A549 (cell line): ENCODE measurements at regions not wholly inside any gene's neighbourhood (a gene's known extent, or its start where the extent isn't known, plus 50 kb on each side); places are given as distances from the start of the nearest gene placed in this dataset.

Experiments used
- ATAC-seq, 2 experiments: fragments of 200-7000 bp in 1 of 2; fragments of >200 bp in 1 of 2; cut with Nextera tagmentation in 1 of 2; cut with Tn5 transposase in 1 of 2; 3 replicates each; pipeline versions ENCODE4 v1.8.0 to v1.9.1; 2018 to 2020; ENCODE audit warnings: mild to moderate bottlenecking in 1 of 2, moderate library complexity in 1 of 2
- CTCF ChIA-PET: fragments of 300-600 bp; sonication (Branson Sonifier 250); formaldehyde crosslinking; extraction: SDS; loops from one replicate; lab custom pipeline; 2021; ENCODE audit warnings: antibody characterized with exemption, inconsistent platforms; lab: Yijun Ruan, JAX
- POLR2A ChIA-PET: fragments of 350-600 bp; formaldehyde crosslinking; extraction: SDS; loops from one replicate; lab custom pipeline; 2021; ENCODE audit warnings: antibody characterized with exemption, inconsistent platforms; lab: Yijun Ruan, JAX
- DNase-seq, 2 experiments: peaks; one replicate each; pipeline versions ENCODE4 v3.0.0 to v3.0.0-alpha.2; 2011 to 2016; ENCODE audit warnings: low read depth in 1 of 2, low spot score in 1 of 2
- FAIRE-seq: peaks from 2 replicates; lab custom pipeline; 2011; peaks lifted over from hg19 to GRCh38; lab: Jason Lieb, UNC
- H3K27ac ChIP-seq, 2 experiments: fragments of >200 bp; sonication (Bioruptor Twin); formaldehyde crosslinking; 3 replicates each; pipeline ENCODE4 v1.5.1; 2016 to 2017
- H3K4me1 ChIP-seq: fragments of >200 bp; sonication (Bioruptor Twin); formaldehyde crosslinking; 3 replicates; pipeline ENCODE4 v1.6.1; 2016
- H3K4me2 ChIP-seq: fragments of >200 bp; sonication (Bioruptor Twin); formaldehyde crosslinking; 3 replicates; pipeline ENCODE4 v1.6.1; 2016
- H3K4me3 ChIP-seq: fragments of >200 bp; sonication (Bioruptor Twin); formaldehyde crosslinking; 3 replicates; pipeline ENCODE4 v1.5.1; 2016
- H3K9me3 ChIP-seq: fragments of >200 bp; sonication (Bioruptor Twin); formaldehyde crosslinking; 3 replicates; pipeline ENCODE4 v1.6.1; 2016
- BCL3 ChIP-seq: fragments of >200 bp; sonication (Bioruptor Twin); formaldehyde crosslinking; IDR thresholded peaks from 3 replicates; pipeline ENCODE4 v1.6.1; 2016
- CBX8 ChIP-seq: fragments of 200-600 bp; sonication (generic); IDR thresholded peaks from 2 replicates; pipeline ENCODE4 v1.6.1; 2016
- E2F6 ChIP-seq: IDR thresholded peaks from 2 replicates; pipeline ENCODE4 v1.6.1; 2012; ENCODE audit warnings: low read depth, borderline replicate concordance
- EHF ChIP-seq: fragments of 250-450 bp; sonication (Bioruptor Pico); IDR thresholded peaks from 2 replicates; pipeline ENCODE4 v1.5.0; 2020; ENCODE audit warnings: mild to moderate bottlenecking
- ESRRA ChIP-seq: fragments of 150-350 bp; IDR thresholded peaks from 2 replicates; pipeline ENCODE4 v1.6.1; 2014; ENCODE audit warnings: mild to moderate bottlenecking, low read length, borderline replicate concordance
- FOSB ChIP-seq: fragments of 250-450 bp; sonication (Bioruptor Pico); IDR thresholded peaks from 2 replicates; pipeline ENCODE4 v1.5.0; 2020; ENCODE audit warnings: mild to moderate bottlenecking, moderate library complexity
- FOSL2 ChIP-seq, 2 experiments: fragments of 450-650 bp in 1 of 2; fragments of >200 bp in 1 of 2; sonication (Bioruptor Twin) in 1 of 2; formaldehyde crosslinking; IDR thresholded peaks; 2 replicates each; pipeline versions ENCODE4 v1.5.0 to v1.6.1; 2016 to 2020; ENCODE audit warnings: mild to moderate bottlenecking in 1 of 2, moderate library complexity in 1 of 2
- FOXS1 ChIP-seq: fragments of 250-450 bp; sonication (Bioruptor Pico); IDR thresholded peaks from 2 replicates; pipeline ENCODE4 v1.5.0; 2020; ENCODE audit warnings: mild to moderate bottlenecking, moderate library complexity
- GATA3 ChIP-seq: IDR thresholded peaks from 2 replicates; pipeline ENCODE4 v1.6.1; 2012; ENCODE audit warnings: borderline replicate concordance
- HMGXB4 ChIP-seq: fragments of 250-450 bp; sonication (Bioruptor Pico); IDR thresholded peaks from 2 replicates; pipeline ENCODE4 v1.5.0; 2021; ENCODE audit warnings: mild to moderate bottlenecking, moderate library complexity, borderline replicate concordance
- HOXA7 ChIP-seq: fragments of 250-450 bp; sonication (Bioruptor Pico); IDR thresholded peaks from 2 replicates; pipeline ENCODE4 v1.5.0; 2020; ENCODE audit warnings: mild to moderate bottlenecking, moderate library complexity
- JUN ChIP-seq, 2 experiments: fragments of >200 bp; sonication (Bioruptor Twin); formaldehyde crosslinking; IDR thresholded peaks; 2 replicates in 1 of 2; 3 replicates in 1 of 2; pipeline ENCODE4 v1.6.1; 2016 to 2017
- JUNB ChIP-seq: fragments of >200 bp; sonication (Bioruptor Twin); formaldehyde crosslinking; IDR thresholded peaks from 2 replicates; pipeline ENCODE4 v1.6.1; 2016
- MYC ChIP-seq: IDR thresholded peaks from 2 replicates; pipeline ENCODE4 v1.6.1; 2012; ENCODE audit warnings: mild to moderate bottlenecking, inconsistent platforms, low read length, improper control_type of control experiment, borderline replicate concordance
- NFE2L2 ChIP-seq: fragments of 150-350 bp; conservative IDR thresholded peaks from 2 replicates; pipeline ENCODE4 v1.6.1; 2014; ENCODE audit warnings: low read length
- NPAS2 ChIP-seq: fragments of 250-450 bp; sonication (Bioruptor Pico); IDR thresholded peaks from 2 replicates; pipeline ENCODE4 v1.8.0; 2022; ENCODE audit warnings: mild to moderate bottlenecking, moderate library complexity, borderline replicate concordance
- PBX3 ChIP-seq: IDR thresholded peaks from 2 replicates; pipeline ENCODE4 v1.6.1; 2012
- PHF8 ChIP-seq: fragments of 200-600 bp; sonication (generic); IDR thresholded peaks from 2 replicates; pipeline ENCODE4 v1.6.1; 2016; ENCODE audit warnings: low read depth, mild to moderate bottlenecking, antibody characterized with exemption, moderate library complexity, borderline replicate concordance
- POLR2A ChIP-seq: IDR thresholded peaks from 2 replicates; pipeline ENCODE4 v1.6.1; 2012; ENCODE audit warnings: mild to moderate bottlenecking, low read length
- RFX5 ChIP-seq: fragments of 450-650 bp; IDR thresholded peaks from 2 replicates; pipeline ENCODE4 v1.7.1; 2014; ENCODE audit warnings: antibody characterized with exemption, mild to moderate bottlenecking, moderate library complexity
- ZFP36 ChIP-seq: fragments of 450-650 bp; IDR thresholded peaks from 2 replicates; pipeline ENCODE4 v1.6.1; 2014; ENCODE audit warnings: borderline replicate concordance; ENCODE audit not compliant: partially characterized antibody
- ZNF302 ChIP-seq: fragments of 250-450 bp; sonication (Bioruptor Pico); IDR thresholded peaks from 2 replicates; pipeline ENCODE4 v1.9.0; 2021; ENCODE audit warnings: inconsistent platforms, mild to moderate bottlenecking, moderate library complexity
- ZSCAN20 ChIP-seq: fragments of 250-450 bp; sonication (Bioruptor Pico); IDR thresholded peaks from 2 replicates; pipeline ENCODE4 v1.8.0; 2022; ENCODE audit warnings: mild to moderate bottlenecking, moderate library complexity
- WGBS: methylation state at CpG from one replicate; pipeline ENCODE4 v1.1.6; 2017; ENCODE audit errors: missing lambda C conversion rate; 5-methylcytosine and 5-hydroxymethylcytosine counted together

GRCh38 chr22:47600791-47601625 lies 838.6 kb downstream of the TBC1D22A start:
- no peak for DNase-seq

GRCh38 chr22:47600281-47600680 lies 837.8 kb downstream of the TBC1D22A start:
- ChIA-PET CTCF (no interaction called here), POLR2A (no interaction called here)
- H3K4me3 ChIP-seq: no peak overlapping the region
- WGBS: 40% methylated on average over 1 of the region's 11 CpGs
- H3K4me2 ChIP-seq: no peak overlapping the region
- no peaks in the 10 kb centered on the region for H3K9me3 ChIP-seq
- ATAC-seq (no peak), FAIRE-seq (no peak), DNase-seq (no peak)
- no peaks in the 10 kb centered on the region for H3K4me1 ChIP-seq
- no peak overlapping the region for H3K27ac ChIP-seq
- no peak for TF ChIP-seq RFX5
- TF ChIP-seq PBX3: no peak
- no peak for TF ChIP-seq FOSL2 (IDR thresholded peaks at IDR 0.05)
- no peak for TF ChIP-seq FOSL2 (CRISPR knock-in tag; IDR thresholded peaks at IDR 0.05)
- no peak for TF ChIP-seq FOXS1
- TF ChIP-seq ZSCAN20 (CRISPR knock-in tag): no peak
- no peak for TF ChIP-seq GATA3
- no peak for TF ChIP-seq ZFP36
- TF ChIP-seq JUN (IDR thresholded peaks at IDR 0.05): no peak
- TF ChIP-seq E2F6: no peak
- no peak for TF ChIP-seq FOSB (CRISPR knock-in tag)
- TF ChIP-seq NPAS2 (CRISPR knock-in tag): no peak
- TF ChIP-seq BCL3: no peak
- TF ChIP-seq MYC: no peak
- no peak for TF ChIP-seq PHF8
- TF ChIP-seq HOXA7 (CRISPR knock-in tag): no peak
- TF ChIP-seq HMGXB4: no peak
- no peak for TF ChIP-seq NFE2L2

More at GRCh38 chr22:47600791-47601625, 838.6 kb downstream of the TBC1D22A start:
- H3K4me2 ChIP-seq: no peak overlapping the region
- no peak for FAIRE-seq
- H3K4me3 ChIP-seq: no peak overlapping the region
- H3K4me1 ChIP-seq: no peaks in the 10 kb centered on the region
- TF ChIP-seq HMGXB4 (no peak), ZNF302 (CRISPR knock-in tag) (no peak), ESRRA (no peak), EHF (CRISPR knock-in tag) (no peak), E2F6 (no peak), POLR2A (no peak), FOSL2 (IDR thresholded peaks at IDR 0.05) (no peak), FOSL2 (CRISPR knock-in tag; IDR thresholded peaks at IDR 0.05) (no peak), CBX8 (no peak), JUNB (no peak), PBX3 (no peak)
- ATAC-seq: no peak
- no peak overlapping the region for H3K27ac ChIP-seq
- 47% methylated on average over 5 of the region's 16 CpGs for WGBS
- POLR2A ChIA-PET: no interaction called here
- CTCF ChIA-PET: no interaction called here
- no peaks in the 10 kb centered on the region for H3K9me3 ChIP-seq
